ENCODE measurements at regions not wholly inside any gene's neighbourhood (a gene's known extent, or its start where the extent isn't known, plus 50 kb on each side); places are given as distances from the start of the nearest gene placed in this dataset.

DNA sequence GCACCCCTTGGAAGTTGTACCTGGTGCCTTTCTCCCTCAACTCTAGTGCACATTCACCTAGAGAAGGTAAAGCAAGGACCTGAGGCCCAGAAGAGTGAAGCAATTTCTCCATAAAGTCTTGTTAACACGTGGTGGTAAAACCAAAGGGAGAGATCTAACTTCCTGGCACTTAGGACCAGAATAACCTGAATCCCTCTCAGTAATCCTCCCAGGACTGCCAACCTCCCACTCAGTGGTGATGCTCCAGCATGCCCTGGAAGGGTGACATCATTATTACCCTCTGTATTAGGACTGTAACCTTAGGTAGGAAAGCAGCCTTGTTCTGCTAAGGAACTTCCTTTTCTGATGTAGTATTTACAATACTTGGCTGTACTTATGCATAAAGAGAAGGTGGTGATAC lies 330.6 kb upstream of the MARCKS start:
- TF ChIP-seq POLR2A (IDR thresholded peaks at IDR 0.05; ENCODE audit: low read length), result no peak
- TF ChIP-seq GATA1 (IDR thresholded peaks at IDR 0.05; ENCODE audit: low read depth, low read length), result no peak
